ENCODE measurements at regions not wholly inside any gene's neighbourhood (a gene's known extent, or its start where the extent isn't known, plus 50 kb on each side); places are given as distances from the start of the nearest gene placed in this dataset.

DNA sequence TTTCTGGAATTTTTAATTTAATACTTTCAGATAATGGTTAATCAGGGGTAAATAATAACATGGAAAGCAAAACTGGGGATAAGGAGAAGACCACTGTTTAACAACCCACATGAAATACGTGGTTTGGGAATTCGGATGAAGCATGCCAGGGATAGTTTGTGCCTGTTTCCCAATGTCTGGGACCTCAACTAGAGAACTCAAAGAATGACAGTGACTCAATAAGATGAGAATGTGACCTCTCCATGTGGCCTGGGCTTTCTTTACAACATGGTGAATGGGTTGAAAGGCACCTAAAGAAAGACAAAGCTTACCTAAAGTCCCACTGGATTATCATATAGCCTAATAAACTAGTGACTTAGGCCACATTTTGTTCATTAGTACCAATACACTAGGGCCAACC is 460.3 kb upstream of the LRFN5 start:
- no peak for TF ChIP-seq POLR2A (IDR thresholded peaks at IDR 0.05; ENCODE audit: low read length)
- TF ChIP-seq, protein P1, sequence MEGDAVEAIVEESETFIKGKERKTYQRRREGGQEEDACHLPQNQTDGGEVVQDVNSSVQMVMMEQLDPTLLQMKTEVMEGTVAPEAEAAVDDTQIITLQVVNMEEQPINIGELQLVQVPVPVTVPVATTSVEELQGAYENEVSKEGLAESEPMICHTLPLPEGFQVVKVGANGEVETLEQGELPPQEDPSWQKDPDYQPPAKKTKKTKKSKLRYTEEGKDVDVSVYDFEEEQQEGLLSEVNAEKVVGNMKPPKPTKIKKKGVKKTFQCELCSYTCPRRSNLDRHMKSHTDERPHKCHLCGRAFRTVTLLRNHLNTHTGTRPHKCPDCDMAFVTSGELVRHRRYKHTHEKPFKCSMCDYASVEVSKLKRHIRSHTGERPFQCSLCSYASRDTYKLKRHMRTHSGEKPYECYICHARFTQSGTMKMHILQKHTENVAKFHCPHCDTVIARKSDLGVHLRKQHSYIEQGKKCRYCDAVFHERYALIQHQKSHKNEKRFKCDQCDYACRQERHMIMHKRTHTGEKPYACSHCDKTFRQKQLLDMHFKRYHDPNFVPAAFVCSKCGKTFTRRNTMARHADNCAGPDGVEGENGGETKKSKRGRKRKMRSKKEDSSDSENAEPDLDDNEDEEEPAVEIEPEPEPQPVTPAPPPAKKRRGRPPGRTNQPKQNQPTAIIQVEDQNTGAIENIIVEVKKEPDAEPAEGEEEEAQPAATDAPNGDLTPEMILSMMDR (IDR thresholded peaks at IDR 0.05), result no peak
- TF ChIP-seq, protein P2, sequence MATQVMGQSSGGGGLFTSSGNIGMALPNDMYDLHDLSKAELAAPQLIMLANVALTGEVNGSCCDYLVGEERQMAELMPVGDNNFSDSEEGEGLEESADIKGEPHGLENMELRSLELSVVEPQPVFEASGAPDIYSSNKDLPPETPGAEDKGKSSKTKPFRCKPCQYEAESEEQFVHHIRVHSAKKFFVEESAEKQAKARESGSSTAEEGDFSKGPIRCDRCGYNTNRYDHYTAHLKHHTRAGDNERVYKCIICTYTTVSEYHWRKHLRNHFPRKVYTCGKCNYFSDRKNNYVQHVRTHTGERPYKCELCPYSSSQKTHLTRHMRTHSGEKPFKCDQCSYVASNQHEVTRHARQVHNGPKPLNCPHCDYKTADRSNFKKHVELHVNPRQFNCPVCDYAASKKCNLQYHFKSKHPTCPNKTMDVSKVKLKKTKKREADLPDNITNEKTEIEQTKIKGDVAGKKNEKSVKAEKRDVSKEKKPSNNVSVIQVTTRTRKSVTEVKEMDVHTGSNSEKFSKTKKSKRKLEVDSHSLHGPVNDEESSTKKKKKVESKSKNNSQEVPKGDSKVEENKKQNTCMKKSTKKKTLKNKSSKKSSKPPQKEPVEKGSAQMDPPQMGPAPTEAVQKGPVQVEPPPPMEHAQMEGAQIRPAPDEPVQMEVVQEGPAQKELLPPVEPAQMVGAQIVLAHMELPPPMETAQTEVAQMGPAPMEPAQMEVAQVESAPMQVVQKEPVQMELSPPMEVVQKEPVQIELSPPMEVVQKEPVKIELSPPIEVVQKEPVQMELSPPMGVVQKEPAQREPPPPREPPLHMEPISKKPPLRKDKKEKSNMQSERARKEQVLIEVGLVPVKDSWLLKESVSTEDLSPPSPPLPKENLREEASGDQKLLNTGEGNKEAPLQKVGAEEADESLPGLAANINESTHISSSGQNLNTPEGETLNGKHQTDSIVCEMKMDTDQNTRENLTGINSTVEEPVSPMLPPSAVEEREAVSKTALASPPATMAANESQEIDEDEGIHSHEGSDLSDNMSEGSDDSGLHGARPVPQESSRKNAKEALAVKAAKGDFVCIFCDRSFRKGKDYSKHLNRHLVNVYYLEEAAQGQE (IDR thresholded peaks at IDR 0.05), result no peak
- TF ChIP-seq HOXB5 (CRISPR knock-in tag; IDR thresholded peaks at IDR 0.05), result no peak
- TF ChIP-seq KDM1A (IDR thresholded peaks at IDR 0.05; ENCODE audit: low read depth), result no peak
- TF ChIP-seq EP300 (IDR thresholded peaks at IDR 0.05), result no peak
- no peak for TF ChIP-seq ZFP36 (IDR thresholded peaks at IDR 0.05; ENCODE audit: borderline replicate concordance, partially characterized antibody)
- TF ChIP-seq, protein P3, sequence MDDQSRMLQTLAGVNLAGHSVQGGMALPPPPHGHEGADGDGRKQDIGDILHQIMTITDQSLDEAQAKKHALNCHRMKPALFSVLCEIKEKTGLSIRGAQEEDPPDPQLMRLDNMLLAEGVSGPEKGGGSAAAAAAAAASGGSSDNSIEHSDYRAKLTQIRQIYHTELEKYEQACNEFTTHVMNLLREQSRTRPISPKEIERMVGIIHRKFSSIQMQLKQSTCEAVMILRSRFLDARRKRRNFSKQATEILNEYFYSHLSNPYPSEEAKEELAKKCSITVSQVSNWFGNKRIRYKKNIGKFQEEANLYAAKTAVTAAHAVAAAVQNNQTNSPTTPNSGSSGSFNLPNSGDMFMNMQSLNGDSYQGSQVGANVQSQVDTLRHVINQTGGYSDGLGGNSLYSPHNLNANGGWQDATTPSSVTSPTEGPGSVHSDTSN (IDR thresholded peaks at IDR 0.05), result no peak
- no peak for TF ChIP-seq POLR2AphosphoS2 (conservative IDR thresholded peaks at IDR 0.05; ENCODE audit: low read length)
- TF ChIP-seq CEBPB (IDR thresholded peaks at IDR 0.05), result no peak
- TF ChIP-seq MYC (IDR thresholded peaks at IDR 0.05; ENCODE audit: borderline replicate concordance, low read length), result no peak
- no peak for TF ChIP-seq SMC3 (IDR thresholded peaks at IDR 0.05)
- TF ChIP-seq MAZ (IDR thresholded peaks at IDR 0.05; ENCODE audit: borderline replicate concordance, low read depth, low read length), result no peak
- TF ChIP-seq, protein P4, sequence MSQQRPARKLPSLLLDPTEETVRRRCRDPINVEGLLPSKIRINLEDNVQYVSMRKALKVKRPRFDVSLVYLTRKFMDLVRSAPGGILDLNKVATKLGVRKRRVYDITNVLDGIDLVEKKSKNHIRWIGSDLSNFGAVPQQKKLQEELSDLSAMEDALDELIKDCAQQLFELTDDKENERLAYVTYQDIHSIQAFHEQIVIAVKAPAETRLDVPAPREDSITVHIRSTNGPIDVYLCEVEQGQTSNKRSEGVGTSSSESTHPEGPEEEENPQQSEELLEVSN (IDR thresholded peaks at IDR 0.05; ENCODE audit: borderline replicate concordance, low read depth), result no peak

Data from A549 (cell line).